DOHH2 (cell line): ENCODE measurements at regions not wholly inside any gene's neighbourhood (a gene's known extent, or its start where the extent isn't known, plus 50 kb on each side); places are given as distances from the start of the nearest gene placed in this dataset.

Experiments used
- EZH2phosphoT487 ChIP-seq: fragments of 200-600 bp; sonication (generic); IDR thresholded peaks from 2 replicates; pipeline ENCODE4 v1.6.1; 2017; ENCODE audit warnings: borderline replicate concordance, mild to moderate bottlenecking, antibody characterized with exemption, low read length, moderate library complexity, mixed read lengths
- TF ChIP-seq, protein P1 (sequence below): fragments of 200-600 bp; sonication (generic); IDR thresholded peaks from one replicate; pipeline ENCODE4 v1.5.1; 2014; ENCODE audit warnings: antibody characterized with exemption, mild to moderate bottlenecking, low read depth, low read length; ENCODE audit not compliant: poor library complexity, severe bottlenecking

DNA sequence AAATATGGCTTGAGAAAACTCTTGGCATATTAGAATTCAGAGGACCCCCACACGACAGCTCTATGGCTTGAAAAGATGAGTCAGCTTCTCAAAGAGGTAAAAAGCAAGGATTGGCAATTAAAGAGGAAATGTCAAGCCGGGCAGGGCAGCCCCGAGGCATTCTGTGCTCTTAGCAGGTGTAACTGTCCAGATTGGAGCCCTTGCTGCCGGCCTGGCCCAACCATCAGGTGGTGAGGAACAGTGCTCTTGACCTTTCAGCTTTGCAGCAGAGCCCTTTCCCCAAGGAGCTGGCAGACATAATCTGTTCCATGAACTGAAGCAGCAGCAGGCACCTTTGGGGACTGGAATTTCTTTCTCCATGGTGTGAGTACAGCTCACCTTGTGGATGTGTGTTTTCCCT, 287.8 kb downstream of the UTP18 start:
- TF ChIP-seq, protein P1, sequence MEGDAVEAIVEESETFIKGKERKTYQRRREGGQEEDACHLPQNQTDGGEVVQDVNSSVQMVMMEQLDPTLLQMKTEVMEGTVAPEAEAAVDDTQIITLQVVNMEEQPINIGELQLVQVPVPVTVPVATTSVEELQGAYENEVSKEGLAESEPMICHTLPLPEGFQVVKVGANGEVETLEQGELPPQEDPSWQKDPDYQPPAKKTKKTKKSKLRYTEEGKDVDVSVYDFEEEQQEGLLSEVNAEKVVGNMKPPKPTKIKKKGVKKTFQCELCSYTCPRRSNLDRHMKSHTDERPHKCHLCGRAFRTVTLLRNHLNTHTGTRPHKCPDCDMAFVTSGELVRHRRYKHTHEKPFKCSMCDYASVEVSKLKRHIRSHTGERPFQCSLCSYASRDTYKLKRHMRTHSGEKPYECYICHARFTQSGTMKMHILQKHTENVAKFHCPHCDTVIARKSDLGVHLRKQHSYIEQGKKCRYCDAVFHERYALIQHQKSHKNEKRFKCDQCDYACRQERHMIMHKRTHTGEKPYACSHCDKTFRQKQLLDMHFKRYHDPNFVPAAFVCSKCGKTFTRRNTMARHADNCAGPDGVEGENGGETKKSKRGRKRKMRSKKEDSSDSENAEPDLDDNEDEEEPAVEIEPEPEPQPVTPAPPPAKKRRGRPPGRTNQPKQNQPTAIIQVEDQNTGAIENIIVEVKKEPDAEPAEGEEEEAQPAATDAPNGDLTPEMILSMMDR, result no peak
- no peak for TF ChIP-seq EZH2phosphoT487
